ENCODE measurements at regions not wholly inside any gene's neighbourhood (a gene's known extent, or its start where the extent isn't known, plus 50 kb on each side); places are given as distances from the start of the nearest gene placed in this dataset.

GRCh38 chr11:44493930-44494329 is 71.5 kb upstream of the CD82 start:
- no peak for DNase-seq (ENCODE audit: low read depth)

- no peak for DNase-seq (ENCODE audit: low read depth)
Observed at GRCh38 chr11:44494785-44495184, 70.7 kb upstream of the CD82 start.

- DNase-seq (ENCODE audit: low read depth), result no peak
Observed at GRCh38 chr11:44496391-44496790, 69.1 kb upstream of the CD82 start.

- no peak for DNase-seq (ENCODE audit: low read depth)
Observed at GRCh38 chr11:44498089-44498871, 67.2 kb upstream of the CD82 start.

GRCh38 chr11:44502506-44502905 is 63.0 kb upstream of the CD82 start:
- no peak for DNase-seq (ENCODE audit: low read depth)

- DNase-seq (ENCODE audit: low read depth), result peak; percentile 75
Observed at GRCh38 chr11:44505581-44506054, 59.8 kb upstream of the CD82 start.

- peak; percentile 54 for DNase-seq (ENCODE audit: low read depth)
Observed at GRCh38 chr11:44506375-44507016, 59.0 kb upstream of the CD82 start.

- DNase-seq (ENCODE audit: low read depth), result no peak
Observed at GRCh38 chr11:44507491-44507890, 58.0 kb upstream of the CD82 start.

GRCh38 chr11:44507896-44508445 is 57.5 kb upstream of the CD82 start:
- no peak for DNase-seq (ENCODE audit: low read depth)

GRCh38 chr11:44509296-44509695 is 56.2 kb upstream of the CD82 start:
- DNase-seq (ENCODE audit: low read depth), result no peak

GRCh38 chr11:44510372-44510771 is 55.1 kb upstream of the CD82 start:
- no peak for DNase-seq (ENCODE audit: low read depth)

- no peak for DNase-seq (ENCODE audit: low read depth)
Observed at GRCh38 chr11:44512818-44513217, 52.6 kb upstream of the CD82 start.

- DNase-seq (ENCODE audit: low read depth), result no peak
Observed at GRCh38 chr11:44515048-44515447, 50.4 kb upstream of the CD82 start.

All from Daoy (cell line).